Sigmoid colon (tissue), 4 donors: ENCODE measurements at regions not wholly inside any gene's neighbourhood (a gene's known extent, or its start where the extent isn't known, plus 50 kb on each side); places are given as distances from the start of the nearest gene placed in this dataset.

Experiments used
- EP300 ChIP-seq, 4 donors: sonication (generic); formaldehyde crosslinking; IDR thresholded peaks; one replicate each; pipeline ENCODE4 v1.6.1; 2017; ENCODE audit warnings: antibody characterized with exemption in 4 of 4
- POLR2A ChIP-seq, 2 donors: fragments of 450-650 bp; IDR thresholded peaks; one replicate each; pipeline ENCODE4 v1.6.1; 2016; ENCODE audit warnings: antibody characterized with exemption in 2 of 2, mild to moderate bottlenecking in 2 of 2, moderate library complexity in 2 of 2
- POLR2AphosphoS5 ChIP-seq, 4 donors: sonication (generic); formaldehyde crosslinking; IDR thresholded peaks; one replicate each; pipeline ENCODE4 v1.6.1; 2017; ENCODE audit warnings: antibody characterized with exemption in 4 of 4
- TF ChIP-seq, protein P1 (sequence below), 4 experiments: fragments of 450-650 bp in 3 of 4; fragments of 200-600 bp in 1 of 4; IDR thresholded peaks; one replicate each; pipeline ENCODE4 v1.5.1; 2016 to 2019; ENCODE audit warnings: antibody characterized with exemption in 4 of 4, mild to moderate bottlenecking in 3 of 4, moderate library complexity in 2 of 4

DNA sequence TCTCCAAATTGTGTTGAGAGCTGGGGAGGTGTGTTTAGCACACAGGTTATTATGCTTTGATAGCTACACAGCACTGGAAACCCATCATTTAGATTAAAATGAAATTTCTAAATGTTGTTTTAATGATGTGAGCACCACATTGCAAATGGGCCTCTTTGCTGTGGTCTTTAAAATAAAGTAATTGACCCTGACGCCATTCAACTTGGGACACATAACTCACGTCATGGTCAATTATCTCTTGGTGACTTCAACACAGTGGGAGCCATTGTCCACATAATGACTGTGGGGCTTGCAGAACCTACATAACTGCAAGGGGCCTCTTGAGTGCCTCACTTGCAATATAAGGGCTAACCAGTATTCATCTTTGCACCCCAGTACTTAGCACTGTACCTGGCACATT lies 280.4 kb downstream of the HLX start:
- TF ChIP-seq, protein P1, sequence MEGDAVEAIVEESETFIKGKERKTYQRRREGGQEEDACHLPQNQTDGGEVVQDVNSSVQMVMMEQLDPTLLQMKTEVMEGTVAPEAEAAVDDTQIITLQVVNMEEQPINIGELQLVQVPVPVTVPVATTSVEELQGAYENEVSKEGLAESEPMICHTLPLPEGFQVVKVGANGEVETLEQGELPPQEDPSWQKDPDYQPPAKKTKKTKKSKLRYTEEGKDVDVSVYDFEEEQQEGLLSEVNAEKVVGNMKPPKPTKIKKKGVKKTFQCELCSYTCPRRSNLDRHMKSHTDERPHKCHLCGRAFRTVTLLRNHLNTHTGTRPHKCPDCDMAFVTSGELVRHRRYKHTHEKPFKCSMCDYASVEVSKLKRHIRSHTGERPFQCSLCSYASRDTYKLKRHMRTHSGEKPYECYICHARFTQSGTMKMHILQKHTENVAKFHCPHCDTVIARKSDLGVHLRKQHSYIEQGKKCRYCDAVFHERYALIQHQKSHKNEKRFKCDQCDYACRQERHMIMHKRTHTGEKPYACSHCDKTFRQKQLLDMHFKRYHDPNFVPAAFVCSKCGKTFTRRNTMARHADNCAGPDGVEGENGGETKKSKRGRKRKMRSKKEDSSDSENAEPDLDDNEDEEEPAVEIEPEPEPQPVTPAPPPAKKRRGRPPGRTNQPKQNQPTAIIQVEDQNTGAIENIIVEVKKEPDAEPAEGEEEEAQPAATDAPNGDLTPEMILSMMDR (IDR thresholded peaks at IDR 0.05), result no peak
- TF ChIP-seq POLR2A (IDR thresholded peaks at IDR 0.05) (no peak), POLR2AphosphoS5 (IDR thresholded peaks at IDR 0.05) (no peak), EP300 (IDR thresholded peaks at IDR 0.05) (no peak)
